ENCODE measurements at regions not wholly inside any gene's neighbourhood (a gene's known extent, or its start where the extent isn't known, plus 50 kb on each side); places are given as distances from the start of the nearest gene placed in this dataset.

DNA sequence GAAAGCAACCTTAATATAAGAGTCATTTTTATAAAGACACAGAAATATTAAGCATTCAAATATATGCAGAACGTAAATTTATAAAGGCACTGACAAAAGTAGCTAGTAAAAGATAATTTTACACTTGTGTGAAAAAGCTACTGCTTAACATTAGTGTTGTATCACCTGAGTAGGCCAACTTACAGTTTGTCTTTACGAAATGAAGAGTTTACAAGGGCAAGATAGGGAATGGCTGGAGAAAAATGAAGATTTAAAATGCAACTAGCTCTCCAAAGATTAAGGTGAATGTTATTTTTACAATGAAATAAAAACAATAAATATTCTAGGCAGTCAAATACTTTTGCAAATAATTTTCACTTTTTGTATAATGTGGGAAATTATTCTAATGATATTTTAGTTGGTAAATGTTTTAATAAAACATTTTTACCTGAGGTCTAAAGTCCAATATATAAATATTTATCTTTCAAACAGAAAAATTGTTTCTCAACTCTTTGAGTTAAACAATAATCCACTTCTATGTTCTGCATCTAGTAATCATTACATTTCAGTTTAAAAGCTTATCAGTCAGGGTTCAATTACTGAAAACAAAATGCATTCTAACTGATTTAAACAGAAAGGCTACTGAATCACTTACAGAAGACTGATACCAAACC is 382.6 kb downstream of the IPMK start:
- Histone ChIP-seq H3K9ac (no peak overlapping the region), H3K9me2 (no peaks in the 10 kb centered on the region), H3K27ac (ENCODE audit: low read depth in 2 of 2, low read length in 1 of 2) (no peak overlapping the region), H3K4me3 (ENCODE audit: low read depth in 2 of 2, low read length in 1 of 2) (no peak overlapping the region), H3K9me3 (no peaks in the 10 kb centered on the region), H3K79me2 (ENCODE audit: insufficient read depth) (no peaks in the 10 kb centered on the region), H3K4me1 (ENCODE audit: control insufficient read depth in 1 of 2, insufficient read depth in 2 of 2, low read depth in 1 of 2, low read length in 1 of 2) (no peaks in the 10 kb centered on the region), H3F3A (replicated peaks; ENCODE audit: insufficient read depth) (no peaks in the 10 kb centered on the region), H4K20me1 (ENCODE audit: insufficient read depth) (no peaks in the 10 kb centered on the region), H3K27me3 (ENCODE audit: insufficient read depth) (no peaks in the 10 kb centered on the region), H3K4me2 (no peak overlapping the region), H2AFZ (ENCODE audit: low read depth) (no peak overlapping the region), H3K36me3 (replicated peaks in 1 of 2; ENCODE audit: control insufficient read depth in 1 of 2, insufficient read depth in 2 of 2, low read length in 1 of 2) (no peaks in the 10 kb centered on the region)
- DNase-seq = no peak
- ChIA-PET POLR2A (no interaction called here), CTCF (no interaction called here)
- WGBS (ENCODE audit: low lambda C conversion rate) = 20% methylated on average over 2 of the region's 2 CpGs
- no peak for TF ChIP-seq TAF1 (IDR thresholded peaks at IDR 0.05; ENCODE audit: borderline replicate concordance, low read depth, low read length)
- TF ChIP-seq, protein P1, sequence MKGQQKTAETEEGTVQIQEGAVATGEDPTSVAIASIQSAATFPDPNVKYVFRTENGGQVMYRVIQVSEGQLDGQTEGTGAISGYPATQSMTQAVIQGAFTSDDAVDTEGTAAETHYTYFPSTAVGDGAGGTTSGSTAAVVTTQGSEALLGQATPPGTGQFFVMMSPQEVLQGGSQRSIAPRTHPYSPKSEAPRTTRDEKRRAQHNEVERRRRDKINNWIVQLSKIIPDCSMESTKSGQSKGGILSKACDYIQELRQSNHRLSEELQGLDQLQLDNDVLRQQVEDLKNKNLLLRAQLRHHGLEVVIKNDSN (IDR thresholded peaks at IDR 0.05; ENCODE audit: borderline replicate concordance, low read depth) = no peak
- no peak for TF ChIP-seq JUND (IDR thresholded peaks at IDR 0.05)
- no peak for TF ChIP-seq FOXJ3 (CRISPR knock-in tag; IDR thresholded peaks at IDR 0.05)
- no peak for TF ChIP-seq NFIC (IDR thresholded peaks at IDR 0.05; ENCODE audit: borderline replicate concordance)
- no peak for TF ChIP-seq CTCF (IDR thresholded peaks at IDR 0.05)
- TF ChIP-seq MEF2A (IDR thresholded peaks at IDR 0.05; ENCODE audit: borderline replicate concordance, low read depth) = no peak
- no peak for TF ChIP-seq TEAD4 (IDR thresholded peaks at IDR 0.05; ENCODE audit: borderline replicate concordance, insufficient read depth)
- TF ChIP-seq FOXM1 (IDR thresholded peaks at IDR 0.05; ENCODE audit: low read depth) = no peak
- no peak for TF ChIP-seq MAX (IDR thresholded peaks at IDR 0.05; ENCODE audit: low read depth)
- no peak for TF ChIP-seq RCOR1 (IDR thresholded peaks at IDR 0.05; ENCODE audit: low read length)
- TF ChIP-seq ELF1 (IDR thresholded peaks at IDR 0.05) = no peak
- no peak for TF ChIP-seq NRF1 (IDR thresholded peaks at IDR 0.05; ENCODE audit: low read depth, low read length)
- TF ChIP-seq FOSL2 (IDR thresholded peaks at IDR 0.05; ENCODE audit: borderline replicate concordance, low read depth) = no peak
- no peak for TF ChIP-seq MXI1 (IDR thresholded peaks at IDR 0.05; ENCODE audit: low read depth, low read length)
- no peak for TF ChIP-seq SMC3 (IDR thresholded peaks at IDR 0.05; ENCODE audit: low read depth, low read length)
- no peak for TF ChIP-seq GABPA (IDR thresholded peaks at IDR 0.05; ENCODE audit: low read depth)
- TF ChIP-seq SIN3A (IDR thresholded peaks at IDR 0.05; ENCODE audit: borderline replicate concordance, low read depth, low read length) = no peak
- TF ChIP-seq GATA2 (CRISPR knock-in tag; IDR thresholded peaks at IDR 0.05) = no peak
- TF ChIP-seq, protein P2, sequence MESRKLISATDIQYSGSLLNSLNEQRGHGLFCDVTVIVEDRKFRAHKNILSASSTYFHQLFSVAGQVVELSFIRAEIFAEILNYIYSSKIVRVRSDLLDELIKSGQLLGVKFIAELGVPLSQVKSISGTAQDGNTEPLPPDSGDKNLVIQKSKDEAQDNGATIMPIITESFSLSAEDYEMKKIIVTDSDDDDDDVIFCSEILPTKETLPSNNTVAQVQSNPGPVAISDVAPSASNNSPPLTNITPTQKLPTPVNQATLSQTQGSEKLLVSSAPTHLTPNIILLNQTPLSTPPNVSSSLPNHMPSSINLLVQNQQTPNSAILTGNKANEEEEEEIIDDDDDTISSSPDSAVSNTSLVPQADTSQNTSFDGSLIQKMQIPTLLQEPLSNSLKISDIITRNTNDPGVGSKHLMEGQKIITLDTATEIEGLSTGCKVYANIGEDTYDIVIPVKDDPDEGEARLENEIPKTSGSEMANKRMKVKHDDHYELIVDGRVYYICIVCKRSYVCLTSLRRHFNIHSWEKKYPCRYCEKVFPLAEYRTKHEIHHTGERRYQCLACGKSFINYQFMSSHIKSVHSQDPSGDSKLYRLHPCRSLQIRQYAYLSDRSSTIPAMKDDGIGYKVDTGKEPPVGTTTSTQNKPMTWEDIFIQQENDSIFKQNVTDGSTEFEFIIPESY (IDR thresholded peaks at IDR 0.05; ENCODE audit: borderline replicate concordance, low read depth) = no peak
